AG04450 (cell line): ENCODE measurements at regions not wholly inside any gene's neighbourhood (a gene's known extent, or its start where the extent isn't known, plus 50 kb on each side); places are given as distances from the start of the nearest gene placed in this dataset.

Source experiments
- CTCF ChIA-PET: fragments of 300-600, 350-600 bp; formaldehyde crosslinking; extraction: SDS; loops from one replicate; lab custom pipeline; 2022; ENCODE audit warnings: antibody characterized with exemption, inconsistent platforms; lab: Charles Lee
- POLR2A ChIA-PET: fragments of 350-600 bp; formaldehyde crosslinking; extraction: SDS; loops from one replicate; lab custom pipeline; 2021; ENCODE audit warnings: antibody characterized with exemption, inconsistent platforms; lab: Yijun Ruan, JAX
- DNase-seq: peaks from one replicate; pipeline ENCODE4 v3.0.0-alpha.2; 2011; ENCODE audit warnings: low read depth, low spot score
- H3K27ac ChIP-seq: one replicate; pipeline ENCODE4 v1.5.1; 2012; ENCODE audit warnings: low read depth, low read length, control low read depth
- H3K27me3 ChIP-seq: one replicate; pipeline ENCODE4 v1.6.0; 2012; ENCODE audit warnings: low read length; ENCODE audit not compliant: control insufficient read depth, insufficient read depth
- H3K4me3 ChIP-seq: 2 replicates; pipeline ENCODE4 v1.5.1; 2011; ENCODE audit warnings: mild to moderate bottlenecking, low read depth, low read length, control low read depth
- H3K9me3 ChIP-seq: 2 replicates; pipeline ENCODE4 v1.5.1; 2012; ENCODE audit warnings: low read length; ENCODE audit not compliant: control insufficient read depth, insufficient read depth
- TF ChIP-seq, protein P1 (sequence below): IDR thresholded peaks from 2 replicates; pipeline ENCODE4 v1.5.1; 2011; ENCODE audit warnings: low read depth, low read length, control low read depth, inconsistent platforms

DNA sequence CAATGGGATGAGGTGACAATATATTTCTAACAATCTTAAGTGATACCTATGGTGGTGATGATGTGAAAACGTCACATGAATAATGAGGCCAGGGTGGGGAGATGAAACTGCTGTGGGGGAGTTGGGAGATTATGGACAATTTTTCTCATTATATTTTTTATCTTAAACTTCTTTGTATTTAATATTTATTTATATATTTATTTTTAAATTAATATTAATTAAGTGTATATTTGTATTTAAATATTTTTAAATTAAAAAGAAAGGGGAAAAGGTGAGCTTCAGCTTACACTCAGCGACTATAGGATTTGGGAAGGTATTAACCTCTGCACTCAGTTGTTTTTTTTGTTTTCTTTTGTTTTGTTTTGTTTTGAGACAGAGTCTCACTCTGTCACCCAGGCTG, 158.7 kb downstream of the PSMG1 start:
- TF ChIP-seq, protein P1, sequence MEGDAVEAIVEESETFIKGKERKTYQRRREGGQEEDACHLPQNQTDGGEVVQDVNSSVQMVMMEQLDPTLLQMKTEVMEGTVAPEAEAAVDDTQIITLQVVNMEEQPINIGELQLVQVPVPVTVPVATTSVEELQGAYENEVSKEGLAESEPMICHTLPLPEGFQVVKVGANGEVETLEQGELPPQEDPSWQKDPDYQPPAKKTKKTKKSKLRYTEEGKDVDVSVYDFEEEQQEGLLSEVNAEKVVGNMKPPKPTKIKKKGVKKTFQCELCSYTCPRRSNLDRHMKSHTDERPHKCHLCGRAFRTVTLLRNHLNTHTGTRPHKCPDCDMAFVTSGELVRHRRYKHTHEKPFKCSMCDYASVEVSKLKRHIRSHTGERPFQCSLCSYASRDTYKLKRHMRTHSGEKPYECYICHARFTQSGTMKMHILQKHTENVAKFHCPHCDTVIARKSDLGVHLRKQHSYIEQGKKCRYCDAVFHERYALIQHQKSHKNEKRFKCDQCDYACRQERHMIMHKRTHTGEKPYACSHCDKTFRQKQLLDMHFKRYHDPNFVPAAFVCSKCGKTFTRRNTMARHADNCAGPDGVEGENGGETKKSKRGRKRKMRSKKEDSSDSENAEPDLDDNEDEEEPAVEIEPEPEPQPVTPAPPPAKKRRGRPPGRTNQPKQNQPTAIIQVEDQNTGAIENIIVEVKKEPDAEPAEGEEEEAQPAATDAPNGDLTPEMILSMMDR = no peak
- Histone ChIP-seq H3K27ac (no peak overlapping the region), H3K27me3 (no peaks in the 10 kb centered on the region), H3K9me3 (peaks cover 31% of the 10 kb centered on the region), H3K4me3 (no peak overlapping the region)
- CTCF ChIA-PET = no interaction called here
- DNase-seq = no peak
- POLR2A ChIA-PET = no interaction called here

DNA sequence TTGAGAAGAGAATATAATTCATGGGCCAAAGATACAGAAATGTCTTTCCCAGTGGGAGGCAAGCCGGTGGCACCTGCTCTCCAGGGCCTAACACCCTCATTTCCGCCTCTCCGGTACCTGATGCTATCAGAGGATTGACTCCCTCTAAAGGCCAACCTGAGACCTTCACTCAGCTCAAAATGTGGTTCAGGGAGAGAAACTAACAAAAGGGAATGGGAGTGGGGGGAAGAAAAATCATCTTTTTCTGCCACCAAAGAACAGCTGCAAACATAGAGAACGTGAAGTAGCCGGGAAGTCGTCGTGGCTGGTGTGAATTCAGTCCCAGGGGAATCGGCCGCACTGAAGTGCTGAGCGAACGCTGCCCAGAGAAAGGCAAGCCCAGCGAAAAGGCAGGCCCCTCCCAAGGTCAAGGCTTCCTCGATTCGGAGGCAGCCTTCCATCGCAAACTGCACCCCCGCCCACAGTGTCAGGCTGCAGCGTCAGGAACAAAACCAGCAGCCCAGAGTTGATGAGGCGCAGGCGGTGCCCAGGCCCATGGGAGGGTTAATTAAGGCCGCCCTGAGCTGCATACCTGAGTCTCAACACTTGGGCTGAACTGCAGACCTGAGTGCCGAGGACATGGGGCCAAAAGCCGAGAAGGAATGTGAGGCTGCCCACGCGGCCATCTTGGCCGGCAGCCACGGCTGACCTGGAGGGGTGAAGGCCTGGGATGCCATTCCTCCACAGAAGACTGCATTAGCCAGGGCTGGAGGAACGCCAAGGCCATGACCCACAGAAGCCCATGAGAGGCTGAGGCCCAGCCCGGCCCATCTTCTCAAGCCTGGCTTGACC, 160.2 kb downstream of the PSMG1 start:
- ChIA-PET POLR2A (no interaction called here), CTCF (interaction anchor here (1.3 kb wide), 1 partner anchor 17 kb away, joined by 3 read pairs; no protein-coding TSS in a partner anchor)
- H3K4me3 ChIP-seq = no peak overlapping the region
- no peak for DNase-seq
- TF ChIP-seq, protein P1 = peak; percentile 32
- H3K27ac ChIP-seq = no peak overlapping the region
- no peaks in the 10 kb centered on the region for H3K27me3 ChIP-seq
- peaks cover 25% of the 10 kb centered on the region for H3K9me3 ChIP-seq

DNA sequence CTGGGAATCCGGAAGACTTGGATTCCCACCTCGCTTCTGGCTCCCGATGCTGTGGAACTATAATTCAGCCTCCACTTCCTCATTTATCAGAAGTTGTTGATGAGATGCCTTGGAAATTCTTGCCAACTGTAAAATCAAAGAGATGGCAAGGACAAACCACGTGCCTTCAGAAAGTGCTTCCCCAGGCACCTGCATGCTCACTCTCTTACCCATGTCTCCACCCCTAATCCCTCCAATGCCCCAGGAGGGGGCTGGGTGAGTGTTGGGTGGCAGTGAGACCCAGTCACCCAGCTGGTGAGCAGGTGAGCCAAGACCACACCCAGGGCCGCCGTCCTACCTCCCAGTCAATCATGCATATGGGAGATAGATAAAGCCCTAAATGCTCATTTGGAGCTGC, 160.8 kb downstream of the PSMG1 start:
- no peaks in the 10 kb centered on the region for H3K27me3 ChIP-seq
- H3K27ac ChIP-seq = no peak overlapping the region
- no peak overlapping the region for H3K4me3 ChIP-seq
- no peak for DNase-seq
- ChIA-PET CTCF (interaction anchor here (0.6 to 1.3 kb wide), 2 partner anchors 18 to 38 kb away, joined by 3 to 6 read pairs; no protein-coding TSS in a partner anchor), POLR2A (no interaction called here)
- TF ChIP-seq, protein P1 = no peak
- peaks cover 23% of the 10 kb centered on the region for H3K9me3 ChIP-seq

DNA sequence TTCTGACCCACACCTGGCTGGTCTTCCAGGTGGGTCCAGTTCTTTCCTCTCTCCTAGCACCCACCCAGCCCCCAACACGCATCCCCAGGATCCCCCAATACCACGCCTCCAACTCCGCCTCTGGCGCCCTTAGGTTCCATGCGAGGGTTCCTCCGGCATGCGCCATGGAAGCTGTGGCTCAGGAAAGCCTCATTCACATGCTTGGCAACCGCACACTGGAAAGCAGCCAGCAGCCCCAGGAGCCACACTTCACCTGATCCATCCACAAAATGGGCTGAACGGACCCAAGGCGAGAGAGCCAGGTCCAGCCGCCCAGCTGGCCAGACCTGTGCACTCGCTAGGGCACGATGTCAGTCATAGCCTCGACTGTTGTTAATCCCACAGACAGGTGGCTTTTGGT, 161.2 kb downstream of the PSMG1 start:
- no peak overlapping the region for H3K27ac ChIP-seq
- ChIA-PET CTCF (interaction anchor here (0.6 to 1.3 kb wide), 2 partner anchors 18 to 38 kb away, joined by 3 to 6 read pairs; no protein-coding TSS in a partner anchor), POLR2A (no interaction called here)
- TF ChIP-seq, protein P1 = no peak
- no peak overlapping the region for H3K4me3 ChIP-seq
- H3K27me3 ChIP-seq = no peaks in the 10 kb centered on the region
- DNase-seq = no peak
- peaks cover 23% of the 10 kb centered on the region for H3K9me3 ChIP-seq

DNA sequence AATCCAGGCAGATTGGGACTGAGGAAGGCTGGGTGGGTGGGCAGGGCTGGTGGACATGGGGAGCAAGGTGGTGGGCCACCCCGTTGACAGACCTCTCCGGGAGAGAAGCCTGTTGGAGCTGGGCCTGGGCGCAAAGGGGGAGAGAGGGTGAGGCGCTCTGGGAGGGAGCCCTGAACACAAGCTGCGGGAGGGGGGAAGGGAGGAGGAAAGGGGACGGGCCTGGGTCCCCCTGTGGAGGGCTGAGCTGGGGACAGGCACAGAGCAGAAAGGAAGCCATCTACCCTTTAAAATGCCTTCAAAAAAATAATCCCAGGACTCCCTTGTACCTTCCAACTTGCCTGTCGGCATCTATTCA, 161.8 kb downstream of the PSMG1 start:
- CTCF ChIA-PET = no interaction called here
- peaks cover 22% of the 10 kb centered on the region for H3K9me3 ChIP-seq
- DNase-seq = no peak
- H3K4me3 ChIP-seq = no peak overlapping the region
- POLR2A ChIA-PET = interaction anchor here (0.7 to 1.3 kb wide), 2 partner anchors 17 to 62 kb away, joined by 3 read pairs; no protein-coding TSS in a partner anchor
- H3K27me3 ChIP-seq = no peaks in the 10 kb centered on the region
- TF ChIP-seq, protein P1 = no peak
- peak overlapping the region; percentile 77 for H3K27ac ChIP-seq
